GM18858 (cell line): ENCODE measurements at regions not wholly inside any gene's neighbourhood (a gene's known extent, or its start where the extent isn't known, plus 50 kb on each side); places are given as distances from the start of the nearest gene placed in this dataset.

Experiments used
- ATAC-seq: cut with Tn5 transposase; IDR thresholded peaks from one replicate; pipeline ENCODE4 v1.9.1; 2021; ENCODE audit not compliant: unreplicated experiment

- ATAC-seq, result no peak
Observed at GRCh38 chr13:112124141-112124540, 57.2 kb downstream of the SOX1 start.

- ATAC-seq, result no peak
Observed at GRCh38 chr13:112127564-112128330, 60.8 kb downstream of the SOX1 start.

- no peak for ATAC-seq
Observed at GRCh38 chr13:112128331-112128610, 61.3 kb downstream of the SOX1 start.

GRCh38 chr13:112130418-112130817, 63.5 kb downstream of the SOX1 start:
- ATAC-seq, result no peak

GRCh38 chr13:112131081-112131712, 64.2 kb downstream of the SOX1 start:
- no peak for ATAC-seq

- no peak for ATAC-seq
Observed at GRCh38 chr13:112131713-112132113, 64.8 kb downstream of the SOX1 start.

- no peak for ATAC-seq
Observed at GRCh38 chr13:112132142-112132541, 65.2 kb downstream of the SOX1 start.

- no peak for ATAC-seq
Observed at GRCh38 chr13:112132619-112133018, 65.7 kb downstream of the SOX1 start.

- ATAC-seq, result no peak
Observed at GRCh38 chr13:112133499-112134390, 66.8 kb downstream of the SOX1 start.

- no peak for ATAC-seq
Observed at GRCh38 chr13:112134391-112135075, 67.6 kb downstream of the SOX1 start.

- ATAC-seq, result no peak
Observed at GRCh38 chr13:112136095-112136494, 69.1 kb downstream of the SOX1 start.

GRCh38 chr13:112137144-112137543, 70.2 kb downstream of the SOX1 start:
- ATAC-seq, result no peak

GRCh38 chr13:112140366-112140765, 73.4 kb downstream of the SOX1 start:
- no peak for ATAC-seq

- ATAC-seq, result no peak
Observed at GRCh38 chr13:112141643-112142400, 74.9 kb downstream of the SOX1 start.

- no peak for ATAC-seq
Observed at GRCh38 chr13:112142401-112142930, 75.5 kb downstream of the SOX1 start.

GRCh38 chr13:112143046-112143752, 76.2 kb downstream of the SOX1 start:
- no peak for ATAC-seq

GRCh38 chr13:112143753-112144615, 77.0 kb downstream of the SOX1 start:
- ATAC-seq, result no peak

- ATAC-seq, result no peak
Observed at GRCh38 chr13:112144616-112145550, 77.9 kb downstream of the SOX1 start.
